ENCODE measurements at regions not wholly inside any gene's neighbourhood (a gene's known extent, or its start where the extent isn't known, plus 50 kb on each side); places are given as distances from the start of the nearest gene placed in this dataset.

DNA sequence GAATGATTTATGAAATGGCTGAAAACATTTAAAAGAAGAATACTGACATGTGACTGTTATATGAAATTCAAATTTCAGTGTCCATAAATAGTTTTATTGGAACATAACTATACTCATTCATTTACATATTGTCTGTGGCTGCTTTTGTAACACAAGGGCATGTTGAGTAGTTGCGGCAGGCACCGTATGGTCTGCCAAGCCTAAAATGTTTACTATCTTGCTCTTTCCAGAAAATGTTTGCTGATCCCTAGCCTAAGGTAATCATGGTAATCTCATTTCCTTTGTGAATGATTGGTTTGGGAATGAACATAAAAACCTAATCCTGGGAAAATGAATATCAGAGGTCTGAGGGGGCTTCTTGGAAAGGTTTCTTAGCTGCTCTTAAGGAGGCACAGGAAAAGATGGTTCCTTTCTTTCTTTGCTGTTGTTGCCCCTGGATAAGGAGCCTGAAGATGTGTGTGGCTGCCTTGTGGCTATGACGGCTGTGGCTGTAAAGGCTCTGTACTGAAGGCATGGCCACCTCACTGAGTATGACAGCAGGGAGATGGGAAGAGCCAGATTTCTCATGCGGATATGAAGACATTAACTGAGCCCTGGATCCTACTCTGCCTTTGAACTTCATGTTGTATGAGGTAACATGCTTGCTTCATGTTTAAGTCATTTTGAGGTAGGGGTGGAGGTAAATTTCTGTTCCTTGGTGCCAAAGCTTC is 419.4 kb upstream of the CLINT1 start:
- no peaks in the 10 kb centered on the region for H3K27me3 ChIP-seq
- WGBS, 4 donors, result 85 to 91% (median 89%) methylated on average over 4 of the region's 4 CpGs
- H3K4me3 ChIP-seq, result no peak overlapping the region
- no peaks in the 10 kb centered on the region for H3K36me3 ChIP-seq (replicated peaks in 1 of 2)
- H3K9me3 ChIP-seq (replicated peaks in 1 of 3), result no peaks in the 10 kb centered on the region
- TF ChIP-seq CTCF (IDR thresholded peaks at IDR 0.05), result no peak
- TF ChIP-seq POLR2A (IDR thresholded peaks at IDR 0.05), result no peak
- intact Hi-C loops (cut with DNase I), result no loop called here
- DNase-seq, result no peak
- H3K4me1 ChIP-seq (replicated peaks in 1 of 2), result no peaks in the 10 kb centered on the region
- H3K27ac ChIP-seq, result no peak overlapping the region

GRCh38 chr5:158277276-158277675 is 418.3 kb upstream of the CLINT1 start:
- Histone ChIP-seq H3K27me3 (no peaks in the 10 kb centered on the region), H3K36me3 (replicated peaks in 1 of 2) (no peaks in the 10 kb centered on the region), H3K4me3 (no peak overlapping the region), H3K4me1 (replicated peaks in 1 of 2) (no peaks in the 10 kb centered on the region), H3K9me3 (replicated peaks in 1 of 3) (no peaks in the 10 kb centered on the region), H3K27ac (no peak overlapping the region)
- 71 to 87% (median 81%) methylated on average over 6 of the region's 6 CpGs for WGBS, 4 donors
- intact Hi-C loops (cut with DNase I), result no loop called here
- DNase-seq, result no peak
- no peak for TF ChIP-seq CTCF (IDR thresholded peaks at IDR 0.05)
- no peak for TF ChIP-seq POLR2A (IDR thresholded peaks at IDR 0.05)

DNA sequence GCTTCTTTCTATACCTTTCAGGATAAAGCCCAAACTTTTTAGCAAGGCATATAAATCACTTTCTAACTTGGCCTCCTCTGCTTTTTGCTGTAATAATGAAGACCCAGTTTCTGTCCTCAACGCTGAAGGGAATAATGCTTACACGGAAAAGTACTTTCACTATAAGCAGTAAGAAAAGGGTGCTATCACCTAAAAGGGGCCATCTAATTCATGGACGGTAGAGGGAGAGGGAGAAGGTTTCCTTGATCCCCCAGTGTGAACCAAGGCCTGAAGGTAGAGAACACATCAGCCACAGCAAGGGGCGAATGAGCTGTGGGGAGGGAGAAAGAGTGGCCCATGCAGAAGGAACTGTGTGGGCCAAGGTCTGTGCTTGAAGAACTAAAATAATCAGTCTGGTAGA is 417.7 kb upstream of the CLINT1 start:
- intact Hi-C loops (cut with DNase I), result no loop called here
- no peaks in the 10 kb centered on the region for H3K36me3 ChIP-seq (replicated peaks in 1 of 2)
- no peak for DNase-seq
- H3K27me3 ChIP-seq, result no peaks in the 10 kb centered on the region
- no peak overlapping the region for H3K27ac ChIP-seq
- TF ChIP-seq POLR2A (IDR thresholded peaks at IDR 0.05) (no peak), CTCF (IDR thresholded peaks at IDR 0.05) (no peak)
- no peaks in the 10 kb centered on the region for H3K9me3 ChIP-seq (replicated peaks in 1 of 3)
- H3K4me1 ChIP-seq (replicated peaks in 1 of 2), result no peaks in the 10 kb centered on the region
- 79 to 86% (median 84%) methylated on average over 4 of the region's 4 CpGs for WGBS, 4 donors
- no peak overlapping the region for H3K4me3 ChIP-seq

DNA sequence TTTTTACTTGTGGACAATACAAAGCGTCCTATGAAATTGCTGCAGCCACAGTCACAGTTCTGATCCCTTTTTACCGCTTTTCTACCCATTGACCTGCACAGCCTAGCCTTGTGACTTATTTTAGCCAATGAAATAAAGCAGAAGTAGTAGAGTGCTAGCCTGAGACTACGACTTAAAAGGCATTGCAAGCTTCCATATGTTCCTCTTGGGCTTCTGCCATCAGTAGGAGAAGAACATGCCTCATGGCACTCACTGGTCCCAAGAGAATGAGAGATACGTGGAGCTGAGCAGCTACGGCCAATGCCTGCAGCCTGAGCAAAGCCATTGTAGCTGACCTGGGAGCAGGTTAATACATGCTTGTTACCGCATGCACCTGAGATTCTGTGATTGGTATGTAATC is 416.6 kb upstream of the CLINT1 start:
- Histone ChIP-seq H3K27ac (no peak overlapping the region), H3K4me3 (no peak overlapping the region), H3K9me3 (replicated peaks in 1 of 3) (no peaks in the 10 kb centered on the region), H3K27me3 (no peaks in the 10 kb centered on the region), H3K4me1 (replicated peaks in 1 of 2) (no peaks in the 10 kb centered on the region), H3K36me3 (replicated peaks in 1 of 2) (no peaks in the 10 kb centered on the region)
- WGBS, 4 donors, result 80 to 86% (median 84%) methylated on average over 4 to 6 of the region's 6 CpGs
- TF ChIP-seq CTCF (IDR thresholded peaks at IDR 0.05) (no peak), POLR2A (IDR thresholded peaks at IDR 0.05) (no peak)
- intact Hi-C loops (cut with DNase I), result no loop called here
- DNase-seq, result no peak

All from adrenal gland (tissue), 9 donors.